Fibroblast of lung (primary cell): ENCODE measurements at regions not wholly inside any gene's neighbourhood (a gene's known extent, or its start where the extent isn't known, plus 50 kb on each side); places are given as distances from the start of the nearest gene placed in this dataset.
A peak's percentile ranks its signal among the peaks of the same experiment; 100 is the strongest.
"Not testable (repeated sequence)": the region's sequence is repeated elsewhere in the genome, so short reads cannot be mapped to it uniquely, and the experiment has no call there.

ENCODE experiments used
- DNase-seq, 2 donors: peaks; one replicate each; pipeline versions ENCODE4 v3.0.0 to v3.0.0-alpha.2; 2010; ENCODE audit warnings: low read depth in 2 of 2
- H2AFZ ChIP-seq: 2 replicates; pipeline ENCODE4 v1.5.1; 2012; ENCODE audit warnings: low read length, control low read depth, inconsistent platforms
- H3K27ac ChIP-seq: 2 replicates; pipeline ENCODE4 v1.5.1; 2011; ENCODE audit warnings: low read length, control low read depth; ENCODE audit not compliant: insufficient read depth
- H3K27me3 ChIP-seq: 2 replicates; pipeline ENCODE4 v1.5.1; 2011; ENCODE audit warnings: mild to moderate bottlenecking, low read length; ENCODE audit not compliant: control insufficient read depth, insufficient read depth
- H3K36me3 ChIP-seq: 2 replicates; pipeline ENCODE4 v1.5.1; 2011; ENCODE audit warnings: low read length; ENCODE audit not compliant: control insufficient read depth, insufficient read depth
- H3K4me1 ChIP-seq: 2 replicates; pipeline ENCODE4 v1.5.1; 2011; ENCODE audit warnings: low read length; ENCODE audit not compliant: control insufficient read depth, insufficient read depth; ENCODE audit errors: extremely low read depth
- H3K4me2 ChIP-seq: 2 replicates; pipeline ENCODE4 v1.5.1; 2011; ENCODE audit warnings: low read length, control low read depth; ENCODE audit not compliant: insufficient read depth; ENCODE audit errors: extremely low read depth
- H3K4me3 ChIP-seq, 4 experiments: fragments of 200-600 bp in 1 of 4; sonication (generic) in 1 of 4; replicated peaks in 1 of 4; 2 replicates each; pipeline ENCODE4 v1.5.1; 2011 to 2016; ENCODE audit warnings: low read length in 4 of 4, low read depth in 3 of 4, mild to moderate bottlenecking in 3 of 4, control low read depth in 2 of 4, inconsistent platforms in 1 of 4, mixed read lengths in 1 of 4; ENCODE audit not compliant: insufficient read depth in 1 of 4; ENCODE audit errors: control extremely low read depth in 1 of 4
- H3K79me2 ChIP-seq: 2 replicates; pipeline ENCODE4 v1.5.1; 2012; ENCODE audit warnings: mild to moderate bottlenecking, low read length, inconsistent platforms; ENCODE audit not compliant: control insufficient read depth, insufficient read depth
- H3K9ac ChIP-seq: 2 replicates; pipeline ENCODE4 v1.5.1; 2011; ENCODE audit warnings: mild to moderate bottlenecking, low read length, control low read depth; ENCODE audit not compliant: insufficient read depth
- H3K9me3 ChIP-seq: 2 replicates; pipeline ENCODE4 v1.5.1; 2012; ENCODE audit warnings: low read depth, low read length; ENCODE audit not compliant: control insufficient read depth, insufficient read depth
- H4K20me1 ChIP-seq: 2 replicates; pipeline ENCODE4 v1.5.1; 2011; ENCODE audit warnings: low read length; ENCODE audit not compliant: control insufficient read depth, insufficient read depth; ENCODE audit errors: extremely low read depth
- CTCF ChIP-seq, 2 donors: IDR thresholded peaks in 1 of 2; conservative IDR thresholded peaks in 1 of 2; 1 replicate in 1 of 2; 2 replicates in 1 of 2; pipeline ENCODE4 v1.5.1; 2011 to 2012; ENCODE audit warnings: low read length in 2 of 2, control low read depth in 1 of 2, inconsistent platforms in 1 of 2, low read depth in 1 of 2, mild to moderate bottlenecking in 1 of 2
- EZH2 ChIP-seq: IDR thresholded peaks from 2 replicates; pipeline ENCODE4 v1.5.1; 2012; ENCODE audit warnings: low read length, control low read depth, mild to moderate bottlenecking; ENCODE audit errors: missing control alignments

DNA sequence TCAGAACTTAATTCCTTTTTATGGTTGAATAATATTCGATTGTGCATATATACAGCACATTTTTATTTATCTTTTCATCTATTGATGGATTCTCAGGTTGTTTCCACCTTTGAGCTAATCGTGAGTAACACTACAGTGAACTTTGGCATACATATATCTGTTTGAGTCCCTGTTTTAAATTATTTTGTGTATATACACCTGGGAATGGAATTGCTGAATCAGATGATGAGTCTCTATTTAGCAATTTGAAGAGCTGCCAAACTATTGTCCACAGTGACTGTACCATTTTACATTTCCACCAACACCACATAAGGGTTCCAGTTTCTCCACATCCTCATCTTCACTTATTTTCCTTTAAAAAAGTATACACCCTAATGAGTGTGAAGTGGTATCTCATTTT, 166.2 kb upstream of the FGF13 start:
- H2AFZ ChIP-seq: no peak overlapping the region
- no peaks in the 10 kb centered on the region for H3K27me3 ChIP-seq
- no peak overlapping the region for H3K4me2 ChIP-seq
- no peaks in the 10 kb centered on the region for H4K20me1 ChIP-seq
- no peak overlapping the region for H3K9ac ChIP-seq
- H3K27ac ChIP-seq: no peak overlapping the region
- no peak overlapping the region for H3K4me3 ChIP-seq
- H3K9me3 ChIP-seq: no peaks in the 10 kb centered on the region
- no peaks in the 10 kb centered on the region for H3K79me2 ChIP-seq
- DNase-seq: peak in 1 of 2 donors; percentile 41
- H3K36me3 ChIP-seq: no peaks in the 10 kb centered on the region
- no peaks in the 10 kb centered on the region for H3K4me1 ChIP-seq
- TF ChIP-seq CTCF (conservative IDR thresholded peaks at IDR 0.05 in 1 of 2, IDR thresholded peaks at IDR 0.05 in 1 of 2; ENCODE audit: low read depth in 1 of 2, low read length in 2 of 2) (no peak), EZH2 (no peak)

- Histone ChIP-seq H3K27ac (no peak overlapping the region), H3K36me3 (no peaks in the 10 kb centered on the region), H3K4me2 (no peak overlapping the region), H3K27me3 (no peaks in the 10 kb centered on the region), H2AFZ (no peak overlapping the region), H3K9ac (no peak overlapping the region), H3K9me3 (no peaks in the 10 kb centered on the region), H4K20me1 (no peaks in the 10 kb centered on the region), H3K4me1 (no peaks in the 10 kb centered on the region), H3K4me3 (no peak overlapping the region), H3K79me2 (no peaks in the 10 kb centered on the region)
- no peak for DNase-seq
- TF ChIP-seq EZH2: no peak
- TF ChIP-seq CTCF (conservative IDR thresholded peaks at IDR 0.05 in 1 of 2, IDR thresholded peaks at IDR 0.05 in 1 of 2; ENCODE audit: low read depth in 1 of 2, low read length in 2 of 2): no peak
Measured at GRCh38 chrX:138875472-138875871, 164.0 kb upstream of the FGF13 start.

- no peaks in the 10 kb centered on the region for H4K20me1 ChIP-seq
- H3K27me3 ChIP-seq: no peaks in the 10 kb centered on the region
- no peaks in the 10 kb centered on the region for H3K36me3 ChIP-seq
- no peaks in the 10 kb centered on the region for H3K4me1 ChIP-seq
- no peaks in the 10 kb centered on the region for H3K9me3 ChIP-seq
- H3K79me2 ChIP-seq: no peaks in the 10 kb centered on the region
- H3K27ac ChIP-seq: no peak overlapping the region
- TF ChIP-seq CTCF (conservative IDR thresholded peaks at IDR 0.05 in 1 of 2, IDR thresholded peaks at IDR 0.05 in 1 of 2; ENCODE audit: low read depth in 1 of 2, low read length in 2 of 2): no peak
- no peak for TF ChIP-seq EZH2
- DNase-seq: no peak
- H2AFZ ChIP-seq: no peak overlapping the region
- H3K4me3 ChIP-seq: no peak overlapping the region
- no peak overlapping the region for H3K4me2 ChIP-seq
- no peak overlapping the region for H3K9ac ChIP-seq
Measured at GRCh38 chrX:138874271-138874935, 162.9 kb upstream of the FGF13 start.

GRCh38 chrX:138873640-138874039, 162.1 kb upstream of the FGF13 start:
- not testable (repeated sequence) for H3K4me2 ChIP-seq, H3K27me3 ChIP-seq, H3K9me3 ChIP-seq, H3K4me1 ChIP-seq, H3K79me2 ChIP-seq, H3K27ac ChIP-seq, H3K9ac ChIP-seq, DNase-seq, H4K20me1 ChIP-seq, H3K36me3 ChIP-seq, H3K4me3 ChIP-seq, H2AFZ ChIP-seq
